HCT116 (cell line): ENCODE measurements at regions not wholly inside any gene's neighbourhood (a gene's known extent, or its start where the extent isn't known, plus 50 kb on each side); places are given as distances from the start of the nearest gene placed in this dataset.

Experiments used
- ATAC-seq: fragments of 200-7000 bp; cut with Tn5 transposase; 2 replicates; pipeline ENCODE4 v1.9.1; 2020; ENCODE audit warnings: mild to moderate bottlenecking, moderate library complexity
- BruUV-seq: library from RNA; stranded (reverse); fragments of 400-500 nt; replicated peaks from 2 replicates; lab custom pipeline; 2021; lab: Mats Ljungman, UMichigan
- CTCF ChIA-PET: fragments of 300-600 bp; sonication (Branson Sonifier 250); formaldehyde crosslinking; loops from one replicate; lab custom pipeline; 2021; ENCODE audit warnings: antibody characterized with exemption; lab: Charles Lee
- POLR2A ChIA-PET: fragments of 300-600, 350-600 bp; sonication (Branson Sonifier 250); formaldehyde crosslinking; loops from one replicate; lab custom pipeline; 2021; ENCODE audit warnings: antibody characterized with exemption; lab: Charles Lee
- RAD21 ChIA-PET, 2 experiments: fragments of 300-600 bp; sonication (Branson Sonifier 250); formaldehyde crosslinking; loops; one replicate each; lab custom pipeline; 2023; ENCODE audit warnings: low total read pairs in 2 of 2; ENCODE audit not compliant: uncharacterized antibody in 2 of 2, unreplicated experiment in 2 of 2, low non-redundant PET in 1 of 2; lab: Charles Lee
- DNase-seq: peaks from one replicate; pipeline ENCODE4 v3.0.0-alpha.2; 2010; ENCODE audit warnings: low read depth, low spot score
- H2AFZ ChIP-seq: fragments of 200-600 bp; shearing (Covaris generic), sonication (generic); 2 replicates; pipeline ENCODE4 v1.6.1; 2017; ENCODE audit warnings: low read depth, mixed run types, mixed read lengths, antibody characterized with exemption, low read length; ENCODE audit not compliant: poor library complexity, severe bottlenecking
- H3K27ac ChIP-seq: 2 replicates; pipeline ENCODE4 v1.5.1; 2012; ENCODE audit warnings: low read depth, low read length
- H3K27me3 ChIP-seq: fragments of 200-600 bp; sonication (generic); 2 replicates; pipeline ENCODE4 v1.6.1; 2016; ENCODE audit warnings: mixed run types, low read length, mixed read lengths; ENCODE audit not compliant: insufficient read depth
- H3K36me3 ChIP-seq, 2 experiments: fragments of 200-500 bp in 1 of 2; fragments of 200-600 bp in 1 of 2; sonication (Bioruptor generic) in 1 of 2; sonication (generic) in 1 of 2; 2 replicates each; pipeline versions ENCODE4 v1.5.1 to v1.6.1; 2014 to 2016; ENCODE audit warnings: low read length in 2 of 2, inconsistent platforms in 1 of 2, mixed read lengths in 1 of 2, mixed run types in 1 of 2; ENCODE audit not compliant: insufficient read depth in 2 of 2, control insufficient read depth in 1 of 2
- H3K4me1 ChIP-seq, 2 experiments: fragments of 200-600 bp in 1 of 2; sonication (generic) in 1 of 2; 2 replicates each; pipeline versions ENCODE4 v1.5.1 to v1.6.1; 2012 to 2017; ENCODE audit warnings: low read length in 2 of 2, inconsistent platforms in 1 of 2, mild to moderate bottlenecking in 1 of 2, mixed read lengths in 1 of 2, mixed run types in 1 of 2, moderate library complexity in 1 of 2; ENCODE audit not compliant: insufficient read depth in 2 of 2, control insufficient read depth in 1 of 2
- H3K4me2 ChIP-seq: fragments of 200-600 bp; sonication (generic); 2 replicates; pipeline ENCODE4 v1.6.1; 2017; ENCODE audit warnings: mixed run types, low read length, mixed read lengths
- H3K4me3 ChIP-seq, 2 experiments: fragments of 200-600 bp in 1 of 2; sonication (generic) in 1 of 2; replicated peaks in 1 of 2; 2 replicates each; pipeline ENCODE4 v1.5.1; 2011 to 2016; ENCODE audit warnings: low read length in 2 of 2, control low read depth in 1 of 2, low read depth in 1 of 2, mild to moderate bottlenecking in 1 of 2, mixed read lengths in 1 of 2, mixed run types in 1 of 2
- H3K79me2 ChIP-seq: fragments of 200-600 bp; sonication (generic); 2 replicates; pipeline ENCODE4 v1.6.1; 2017; ENCODE audit warnings: mild to moderate bottlenecking, mixed run types, low read length, moderate library complexity, mixed read lengths; ENCODE audit not compliant: insufficient read depth
- H3K9ac ChIP-seq: fragments of 200-600 bp; sonication (generic); 2 replicates; pipeline ENCODE4 v1.6.1; 2016; ENCODE audit warnings: low read length, mixed read lengths
- H3K9me2 ChIP-seq: fragments of 200-600 bp; sonication (generic), shearing (Covaris generic); 2 replicates; pipeline ENCODE4 v1.6.1; 2017; ENCODE audit warnings: mixed run types, mild to moderate bottlenecking, moderate library complexity; ENCODE audit not compliant: insufficient read depth
- H3K9me3 ChIP-seq, 2 experiments: fragments of 200-500 bp in 1 of 2; fragments of 200-600 bp in 1 of 2; sonication (Bioruptor generic) in 1 of 2; sonication (generic) in 1 of 2; 2 replicates each; pipeline ENCODE4 v1.6.1; 2014 to 2017; ENCODE audit warnings: low read length in 2 of 2, mixed read lengths in 2 of 2, inconsistent platforms in 1 of 2, low read depth in 1 of 2, mild to moderate bottlenecking in 1 of 2, mixed run types in 1 of 2, moderate library complexity in 1 of 2; ENCODE audit not compliant: control insufficient read depth in 1 of 2, insufficient read depth in 1 of 2
- H4K20me1 ChIP-seq: fragments of 200-600 bp; sonication (generic), shearing (Covaris generic); 2 replicates; pipeline ENCODE4 v1.6.1; 2017; ENCODE audit warnings: mixed run types, mild to moderate bottlenecking, moderate library complexity; ENCODE audit not compliant: insufficient read depth
- ATF3 ChIP-seq: IDR thresholded peaks from 2 replicates; pipeline ENCODE4 v1.6.1; 2012
- CBX3 ChIP-seq: IDR thresholded peaks from 2 replicates; pipeline ENCODE4 v1.6.1; 2012; ENCODE audit warnings: low read depth
- EGR1 ChIP-seq: IDR thresholded peaks from 2 replicates; pipeline ENCODE4 v1.6.1; 2012; ENCODE audit warnings: low read depth
- ELF1 ChIP-seq: IDR thresholded peaks from 2 replicates; pipeline ENCODE4 v1.6.1; 2012; ENCODE audit warnings: low read depth, borderline replicate concordance
- JUND ChIP-seq: IDR thresholded peaks from 2 replicates; pipeline ENCODE4 v1.6.1; 2012
- POLR2A ChIP-seq: IDR thresholded peaks from 2 replicates; pipeline ENCODE4 v1.7.0; 2011; ENCODE audit warnings: borderline replicate concordance; ENCODE audit not compliant: insufficient read depth, insufficient read length; ENCODE audit errors: extremely low read depth
- RAD21 ChIP-seq: IDR thresholded peaks from 2 replicates; pipeline ENCODE4 v1.6.1; 2012; ENCODE audit warnings: low read depth, mild to moderate bottlenecking
- REST ChIP-seq: IDR thresholded peaks from 2 replicates; pipeline ENCODE4 v1.6.1; 2012; ENCODE audit warnings: low read depth
- TCF7L2 ChIP-seq: IDR thresholded peaks from 2 replicates; pipeline ENCODE4 v1.7.0; 2011; ENCODE audit warnings: borderline replicate concordance, inconsistent platforms; ENCODE audit not compliant: insufficient read depth, insufficient read length; ENCODE audit errors: extremely low read depth
- ZFX ChIP-seq: fragments of 450-650 bp; IDR thresholded peaks from 2 replicates; pipeline ENCODE4 v1.6.1; 2017
- ZNF274 ChIP-seq: fragments of 200-500 bp; sonication (Bioruptor generic); IDR thresholded peaks from 2 replicates; pipeline ENCODE4 v1.6.1; 2014; ENCODE audit warnings: mild to moderate bottlenecking, low read depth, low read length, inconsistent platforms
- intact Hi-C: fragments of 100-400 bp; cut with micrococcal nuclease; formaldehyde crosslinking; loops from 2 replicates; pipeline ENCODE4 v1.10.0; 2022
- TF ChIP-seq, protein P1 (sequence below), 3 experiments: fragments of 200-600 bp in 1 of 3; sonication (generic) in 1 of 3; IDR thresholded peaks in 2 of 3; conservative IDR thresholded peaks in 1 of 3; 2 replicates each; pipeline ENCODE4 v1.5.1; 2012 to 2017; ENCODE audit warnings: low read depth in 2 of 3, low read length in 2 of 3, antibody characterized with exemption in 1 of 3, borderline replicate concordance in 1 of 3, control low read depth in 1 of 3, mild to moderate bottlenecking in 1 of 3, mixed read lengths in 1 of 3, mixed run types in 1 of 3, moderate library complexity in 1 of 3; ENCODE audit not compliant: insufficient read depth in 1 of 3

GRCh38 chr5:88955403-88955802 is 72.4 kb upstream of the MEF2C start:
- H3K36me3 ChIP-seq = no peaks in the 10 kb centered on the region
- H3K4me3 ChIP-seq = no peak overlapping the region
- peaks cover 0 to 10% of the 10 kb centered on the region in 2 experiments; a peak in 2 of 4 replicates for H3K4me1 ChIP-seq
- no peak for TF ChIP-seq JUND
- no peak for TF ChIP-seq ELF1
- no peak for TF ChIP-seq POLR2A
- TF ChIP-seq CBX3 = no peak
- TF ChIP-seq RAD21 = no peak
- TF ChIP-seq ATF3 = no peak
- TF ChIP-seq ZNF274 = no peak
- no peak for TF ChIP-seq ZFX
- no peak for TF ChIP-seq TCF7L2
- TF ChIP-seq, protein P1, sequence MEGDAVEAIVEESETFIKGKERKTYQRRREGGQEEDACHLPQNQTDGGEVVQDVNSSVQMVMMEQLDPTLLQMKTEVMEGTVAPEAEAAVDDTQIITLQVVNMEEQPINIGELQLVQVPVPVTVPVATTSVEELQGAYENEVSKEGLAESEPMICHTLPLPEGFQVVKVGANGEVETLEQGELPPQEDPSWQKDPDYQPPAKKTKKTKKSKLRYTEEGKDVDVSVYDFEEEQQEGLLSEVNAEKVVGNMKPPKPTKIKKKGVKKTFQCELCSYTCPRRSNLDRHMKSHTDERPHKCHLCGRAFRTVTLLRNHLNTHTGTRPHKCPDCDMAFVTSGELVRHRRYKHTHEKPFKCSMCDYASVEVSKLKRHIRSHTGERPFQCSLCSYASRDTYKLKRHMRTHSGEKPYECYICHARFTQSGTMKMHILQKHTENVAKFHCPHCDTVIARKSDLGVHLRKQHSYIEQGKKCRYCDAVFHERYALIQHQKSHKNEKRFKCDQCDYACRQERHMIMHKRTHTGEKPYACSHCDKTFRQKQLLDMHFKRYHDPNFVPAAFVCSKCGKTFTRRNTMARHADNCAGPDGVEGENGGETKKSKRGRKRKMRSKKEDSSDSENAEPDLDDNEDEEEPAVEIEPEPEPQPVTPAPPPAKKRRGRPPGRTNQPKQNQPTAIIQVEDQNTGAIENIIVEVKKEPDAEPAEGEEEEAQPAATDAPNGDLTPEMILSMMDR (IDR thresholded peaks at IDR 0.05 in 2 of 3, conservative IDR thresholded peaks at IDR 0.05 in 1 of 3; ENCODE audit: borderline replicate concordance in 1 of 3, insufficient read depth in 1 of 3, low read depth in 2 of 3, low read length in 2 of 3) = no peak
- TF ChIP-seq REST = no peak
- no peak for TF ChIP-seq EGR1
- no peaks in the 10 kb centered on the region for H3K9me3 ChIP-seq
- no TSS peak for BruUV-seq
- ChIA-PET POLR2A (no interaction called here), RAD21 (no interaction called here), CTCF (no interaction called here)
- no peak overlapping the region for H3K4me2 ChIP-seq
- DNase-seq (no peak), ATAC-seq (no peak)
- no peaks in the 10 kb centered on the region for H4K20me1 ChIP-seq
- H3K27me3 ChIP-seq = no peaks in the 10 kb centered on the region
- intact Hi-C loops = no loop called here
- no peaks in the 10 kb centered on the region for H3K9me2 ChIP-seq
- no peaks in the 10 kb centered on the region for H3K79me2 ChIP-seq
- H2AFZ ChIP-seq = no peak overlapping the region
- no peak overlapping the region for H3K9ac ChIP-seq
- no peak overlapping the region for H3K27ac ChIP-seq
